ENCODE measurements at regions not wholly inside any gene's neighbourhood (a gene's known extent, or its start where the extent isn't known, plus 50 kb on each side); places are given as distances from the start of the nearest gene placed in this dataset.
"Not testable (repeated sequence)": the region's sequence is repeated elsewhere in the genome, so short reads cannot be mapped to it uniquely, and the experiment has no call there.

DNA sequence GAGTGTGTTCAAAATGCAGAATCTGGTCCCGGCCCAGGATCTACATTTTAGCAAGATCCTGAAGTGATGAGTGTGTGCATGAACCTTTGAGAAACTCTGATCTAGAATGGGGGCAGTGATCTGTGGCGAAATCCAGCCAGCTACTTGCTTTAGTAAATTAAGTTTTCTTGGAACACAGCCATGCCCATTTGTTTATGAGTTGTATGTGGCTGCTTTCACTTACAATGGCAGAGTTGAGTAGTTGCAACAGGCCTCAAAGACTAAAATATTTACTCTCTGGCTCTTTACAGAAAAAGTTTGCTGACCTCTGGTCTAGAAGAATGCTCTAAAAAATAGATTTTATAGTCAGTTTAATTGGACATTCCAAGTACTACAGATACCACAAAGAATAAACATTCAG is 588.3 kb downstream of the BNC2 start:
- DNase-seq: no peak

- DNase-seq: no peak
Measured at GRCh38 chr9:16282718-16283117, 587.8 kb downstream of the BNC2 start.

DNA sequence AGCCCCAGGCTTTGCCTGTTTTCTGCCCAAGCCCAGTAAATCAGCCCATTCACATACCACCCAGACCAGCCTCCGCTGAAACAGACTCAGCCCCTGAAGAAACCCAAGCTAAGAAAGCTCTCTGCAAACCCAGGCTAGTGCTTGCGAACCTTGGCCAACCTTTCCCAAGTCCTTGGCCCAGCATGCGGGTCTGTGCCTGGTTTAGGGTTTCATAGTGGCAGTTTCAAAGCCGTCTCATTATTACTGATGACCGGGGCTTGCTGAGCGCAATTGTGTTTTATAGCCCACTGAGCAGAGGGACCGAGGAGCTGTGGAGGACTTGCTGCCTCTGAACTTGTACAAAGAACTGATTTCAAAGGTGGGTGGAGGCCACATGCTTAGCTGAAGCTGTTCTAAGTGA is 584.3 kb downstream of the BNC2 start:
- DNase-seq: no peak

GRCh38 chr9:16289639-16290038 is 580.8 kb downstream of the BNC2 start:
- DNase-seq: no peak

GRCh38 chr9:16290169-16290568 is 580.3 kb downstream of the BNC2 start:
- no peak for DNase-seq

DNA sequence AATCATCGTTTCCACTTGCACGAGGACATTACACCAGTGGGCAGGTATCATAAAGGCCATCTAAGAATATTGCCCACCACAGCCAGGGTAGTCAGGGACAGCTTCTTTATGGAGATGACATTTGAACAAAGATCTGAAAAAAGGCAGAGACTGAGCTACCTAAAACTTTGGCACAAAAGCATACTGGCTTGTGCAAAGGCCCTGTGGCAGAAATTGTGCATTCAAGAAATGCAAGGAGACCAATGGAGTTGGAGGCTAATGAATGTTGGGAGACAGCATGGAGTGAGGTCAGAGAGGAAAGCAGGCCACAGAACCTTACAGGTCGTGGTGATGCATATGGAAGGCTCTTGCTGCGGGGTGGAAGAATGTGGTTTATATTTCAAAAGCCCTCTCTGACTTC is 578.5 kb downstream of the BNC2 start:
- DNase-seq: no peak

DNA sequence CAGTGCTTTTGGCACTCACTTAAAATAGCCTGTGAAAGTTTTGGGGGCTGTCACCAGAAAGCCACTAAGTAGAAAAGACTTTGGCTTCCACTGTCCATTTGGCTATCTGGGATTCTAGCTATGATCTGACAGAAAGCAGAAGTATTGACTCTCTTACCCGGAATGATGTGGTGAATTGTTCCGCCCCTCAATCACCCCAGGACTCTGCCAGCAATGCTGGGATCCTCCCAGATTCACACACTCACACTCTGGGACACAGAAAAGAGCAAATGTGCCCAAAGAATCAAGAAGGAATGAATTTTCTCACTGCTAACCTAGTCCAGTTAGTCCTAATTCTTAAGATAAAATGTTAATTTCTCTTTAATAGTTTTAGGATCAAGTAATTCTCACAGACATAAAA is 576.9 kb downstream of the BNC2 start:
- DNase-seq: no peak

- DNase-seq: no peak
Measured at GRCh38 chr9:16294133-16294770, 576.2 kb downstream of the BNC2 start.

- not testable (repeated sequence) for DNase-seq
Measured at GRCh38 chr9:16294940-16295339, 575.5 kb downstream of the BNC2 start.

GRCh38 chr9:16299368-16299767 is 571.1 kb downstream of the BNC2 start:
- DNase-seq: not testable (repeated sequence)

GRCh38 chr9:16303506-16303905 is 567.0 kb downstream of the BNC2 start:
- DNase-seq: no peak

DNA sequence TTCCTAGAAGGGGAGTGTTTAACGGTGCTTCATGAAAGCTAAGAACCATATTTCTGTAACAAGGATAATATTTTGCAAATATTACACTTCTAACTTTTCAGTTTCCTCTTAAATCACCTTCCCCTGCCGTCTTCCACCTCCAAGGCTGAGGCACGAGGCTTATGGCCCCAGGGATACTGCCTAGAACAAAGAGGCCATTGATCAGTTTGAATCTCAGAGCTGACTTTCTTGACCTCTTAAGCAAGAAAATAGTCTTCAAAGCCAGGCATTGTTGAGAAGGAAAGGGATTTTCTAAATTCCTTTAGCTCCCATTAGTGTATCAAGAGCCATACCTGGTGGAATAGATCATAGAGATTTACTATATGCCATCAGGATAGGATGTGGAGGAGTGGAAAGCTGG is 566.2 kb downstream of the BNC2 start:
- DNase-seq: no peak

DNA sequence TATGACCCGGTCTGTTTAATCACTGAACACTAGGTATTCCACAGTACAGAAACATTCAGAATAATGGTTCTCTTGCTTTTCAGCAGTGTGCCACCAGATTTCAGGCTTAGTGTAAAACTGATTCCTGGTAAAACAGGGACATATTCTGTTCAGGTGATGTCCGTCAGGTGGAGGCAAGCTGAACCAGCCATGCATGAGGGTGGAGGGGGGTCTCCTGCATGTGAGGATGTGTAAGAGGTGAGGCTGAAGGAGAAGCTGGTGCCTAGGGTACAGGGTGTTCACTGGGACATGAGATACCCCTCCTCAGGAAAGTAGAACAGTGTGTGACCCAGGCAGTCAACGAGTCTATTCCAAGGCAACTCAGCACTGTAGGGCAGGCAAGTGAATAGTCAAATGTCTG is 563.9 kb downstream of the BNC2 start:
- no peak for DNase-seq

- no peak for DNase-seq
Measured at GRCh38 chr9:16307626-16308195, 562.8 kb downstream of the BNC2 start.

DNA sequence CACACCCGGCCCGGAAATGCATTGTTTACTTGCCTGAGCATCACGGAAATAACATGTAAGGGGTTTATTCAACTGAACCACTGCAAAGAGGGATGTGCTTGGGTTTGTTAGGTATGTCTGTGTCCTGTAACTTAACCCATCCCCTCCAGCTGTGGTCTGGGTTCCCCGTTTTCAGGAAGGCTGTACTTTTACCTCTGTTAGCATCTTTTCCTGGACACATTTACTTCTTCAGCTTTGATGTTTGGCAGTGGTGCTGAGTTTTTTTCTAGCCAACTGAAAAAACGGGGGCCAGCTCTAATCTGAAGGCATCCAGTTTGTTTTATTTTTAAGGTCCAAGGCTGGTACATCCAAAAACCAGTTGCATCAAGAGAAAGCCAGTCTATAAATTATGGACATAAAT is 561.8 kb downstream of the BNC2 start:
- DNase-seq: no peak

- no peak for DNase-seq
Measured at GRCh38 chr9:16309082-16309468, 561.4 kb downstream of the BNC2 start.

DNA sequence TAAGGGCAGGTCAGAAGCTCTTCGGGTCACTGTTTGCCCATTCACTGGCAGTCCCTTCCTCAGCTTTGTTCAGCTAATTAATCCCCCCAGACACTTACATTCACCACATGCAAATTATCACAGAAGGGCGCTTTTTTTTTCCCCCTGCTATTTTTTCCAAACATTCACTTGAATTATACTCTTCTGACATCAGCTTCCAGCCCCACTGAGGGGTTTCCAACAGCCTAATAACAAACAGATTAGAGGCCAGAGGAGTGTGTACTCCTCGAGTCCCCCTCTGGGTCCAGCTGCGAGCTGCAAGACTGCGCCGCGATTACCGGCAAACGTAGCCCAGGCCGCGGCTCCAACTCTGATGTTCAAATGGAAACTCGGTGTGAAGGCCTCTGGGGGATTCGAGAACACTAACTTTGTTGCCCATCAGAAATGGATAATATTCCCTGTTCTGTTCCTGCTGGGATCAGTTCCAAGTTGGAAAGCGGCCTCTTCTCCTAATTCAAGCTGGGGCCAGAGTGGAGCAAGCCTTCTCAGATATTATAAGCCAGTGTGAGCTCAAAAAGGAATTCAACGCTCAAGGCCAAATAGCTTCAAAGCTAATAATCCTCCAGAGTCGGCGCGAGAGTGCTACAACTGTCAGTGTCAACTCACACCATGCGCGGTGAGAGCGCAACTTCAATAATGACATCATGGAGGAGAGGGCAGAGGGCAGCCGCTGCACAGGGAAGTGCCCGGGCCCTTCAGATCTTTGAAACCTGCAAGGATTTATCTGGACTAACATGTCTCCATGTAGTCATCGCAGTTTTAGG is 560.8 kb downstream of the BNC2 start:
- DNase-seq: no peak

DNA sequence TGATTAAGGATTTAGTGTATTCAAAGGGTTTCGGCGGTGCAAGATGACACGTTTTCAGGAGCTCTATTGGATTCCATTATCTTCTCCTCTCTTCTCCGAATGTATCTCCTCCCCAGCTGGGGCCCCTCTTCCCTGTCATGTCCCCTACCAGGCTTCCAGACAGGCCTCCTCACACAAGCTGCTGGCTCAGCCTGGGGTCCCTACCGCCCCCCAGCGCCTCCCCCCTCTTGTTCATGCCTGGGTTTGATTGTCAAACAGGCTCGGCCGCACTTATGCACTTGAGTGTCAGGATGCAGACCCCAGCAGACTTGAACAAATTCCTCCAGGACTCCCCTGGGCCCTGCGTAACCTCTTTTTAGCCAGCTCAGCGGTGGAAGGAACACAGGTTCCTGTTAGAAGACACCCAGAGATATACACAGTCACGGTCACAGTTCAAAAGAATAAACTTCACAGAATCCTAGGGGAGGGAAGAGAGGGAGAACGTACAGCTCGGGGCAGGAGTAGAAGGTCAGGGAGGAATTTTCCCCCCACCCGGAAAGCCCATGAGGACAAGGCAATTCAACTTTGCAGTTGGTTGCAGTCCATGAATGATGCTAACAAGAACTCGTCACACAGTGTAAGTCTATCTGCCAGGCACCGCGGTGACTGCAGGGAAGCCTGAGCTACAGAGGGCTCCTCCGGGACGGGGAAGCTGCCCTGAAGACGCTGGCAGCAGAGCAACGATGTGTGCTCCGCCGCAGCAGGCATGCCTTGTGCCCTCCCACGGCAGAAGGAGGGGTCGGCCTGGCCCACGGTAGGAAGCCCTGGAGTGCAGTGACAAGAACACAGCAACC is 560.0 kb downstream of the BNC2 start:
- no peak for DNase-seq

GRCh38 chr9:16312116-16312515 is 558.4 kb downstream of the BNC2 start:
- no peak for DNase-seq

DNA sequence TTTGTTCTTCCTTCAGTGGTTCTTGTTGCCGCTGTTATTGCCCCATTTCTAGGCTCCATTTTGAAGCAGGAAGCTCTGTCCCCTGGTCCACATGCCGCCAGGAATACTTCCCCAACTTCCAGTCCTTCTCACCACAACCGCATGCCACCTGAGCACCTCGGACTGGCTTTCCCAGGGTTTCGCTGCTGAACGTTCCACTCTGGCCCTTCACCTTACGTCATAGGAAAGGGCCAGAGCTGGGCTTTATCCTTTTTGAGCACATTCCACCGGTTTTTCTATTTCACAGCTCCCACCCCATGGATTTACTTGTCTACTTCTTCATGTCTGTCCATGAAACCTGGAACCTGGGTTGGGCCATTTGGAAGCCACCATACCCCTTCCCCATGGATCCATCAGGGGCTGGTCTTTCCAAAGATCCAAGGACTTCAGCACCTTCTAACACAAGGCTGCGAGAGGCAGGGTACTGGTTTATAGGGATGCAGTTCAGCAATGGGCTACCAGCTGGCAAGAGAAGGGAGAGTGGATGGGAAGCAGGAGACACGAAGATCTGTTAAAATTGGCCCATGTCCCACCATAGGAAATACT is 557.4 kb downstream of the BNC2 start:
- no peak for DNase-seq

DNA sequence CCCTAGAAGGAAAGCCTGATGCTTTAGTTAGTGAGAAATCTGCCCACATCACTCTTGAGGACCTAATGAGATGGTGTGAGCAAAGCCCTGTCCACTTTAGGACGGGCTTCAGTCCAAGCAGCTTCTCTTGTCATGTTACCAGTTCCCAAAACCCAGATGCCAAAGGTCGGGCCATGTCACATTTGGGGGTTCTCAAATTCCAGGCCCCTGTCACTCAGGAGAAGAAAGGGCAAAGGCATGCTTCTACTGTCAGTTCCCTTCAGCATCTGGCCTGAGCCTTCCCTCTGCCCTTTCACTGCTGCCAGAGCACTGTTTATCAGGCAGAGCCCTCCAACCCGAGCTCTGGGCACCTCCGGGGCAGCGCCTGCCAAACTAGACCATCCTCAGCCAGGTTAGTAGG is 556.0 kb downstream of the BNC2 start:
- no peak for DNase-seq

- DNase-seq: no peak
Measured at GRCh38 chr9:16315720-16316119, 554.8 kb downstream of the BNC2 start.

- DNase-seq: no peak
Measured at GRCh38 chr9:16316456-16316855, 554.0 kb downstream of the BNC2 start.
